ENCODE measurements at regions not wholly inside any gene's neighbourhood (a gene's known extent, or its start where the extent isn't known, plus 50 kb on each side); places are given as distances from the start of the nearest gene placed in this dataset.
A peak's percentile ranks its signal among the peaks of the same experiment; 100 is the strongest.
"Not testable (repeated sequence)": the region's sequence is repeated elsewhere in the genome, so short reads cannot be mapped to it uniquely, and the experiment has no call there.

DNA sequence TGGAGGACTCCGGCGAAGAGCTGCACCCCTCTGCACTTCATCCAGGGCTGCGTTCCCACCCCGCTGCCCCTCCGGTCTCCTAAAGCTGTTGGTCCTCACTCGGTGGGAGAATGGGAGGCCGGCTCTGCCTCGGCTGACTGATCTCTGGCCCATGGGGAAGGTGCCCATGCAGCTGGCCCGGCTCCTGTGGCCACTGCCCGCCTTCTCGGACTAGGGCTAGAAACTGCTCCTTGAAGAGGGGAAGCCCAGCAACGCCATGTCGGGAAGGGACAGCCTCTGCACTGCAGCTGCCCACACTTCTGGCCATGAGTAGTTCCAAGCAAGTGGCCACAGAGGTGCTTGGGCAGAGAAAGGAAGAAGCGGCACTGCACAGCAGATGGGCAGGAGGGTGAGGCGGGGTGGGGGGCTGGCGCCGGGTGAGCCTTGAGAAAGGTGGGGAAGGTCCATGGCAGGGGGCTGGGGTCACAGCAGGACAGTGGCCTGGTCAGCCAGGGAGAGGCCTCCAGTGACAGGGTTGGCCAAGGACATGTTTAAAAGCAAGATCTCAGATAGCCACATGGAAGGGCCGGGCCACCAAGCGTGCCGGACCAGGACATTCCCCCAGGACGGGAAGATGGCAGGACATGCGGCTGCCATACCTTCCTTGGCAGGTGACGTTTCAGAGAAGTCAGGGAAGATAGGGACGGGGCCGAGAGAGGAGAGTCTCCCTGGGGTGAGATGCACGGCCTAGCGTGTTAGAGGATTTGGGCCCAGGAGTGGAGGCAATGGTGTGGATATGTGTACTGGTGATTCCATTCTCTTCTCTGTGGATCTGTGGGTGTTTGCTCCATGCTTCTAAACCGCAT is 158.8 kb upstream of the HDAC4 start:
- no peak for DNase-seq (ENCODE audit: low read depth in 2 of 2)

DNA sequence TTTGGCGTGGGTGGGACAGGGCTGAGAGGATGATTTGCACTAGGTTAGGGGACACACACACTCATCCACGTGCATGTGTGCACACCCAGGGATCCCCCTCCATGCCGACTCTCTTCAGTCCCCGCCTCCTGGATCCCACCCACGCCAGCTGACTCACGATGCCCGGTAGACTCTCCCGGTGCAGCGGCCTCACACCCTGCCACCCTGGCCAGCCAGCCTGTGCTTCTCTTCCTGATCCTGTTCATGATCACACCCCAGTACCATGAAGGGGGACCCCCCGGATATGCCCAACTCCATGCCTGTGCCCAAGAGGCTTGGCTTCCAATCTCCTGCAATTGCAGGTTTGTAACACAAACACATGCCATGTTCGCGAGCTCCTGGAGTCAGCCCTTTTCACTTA is 157.8 kb upstream of the HDAC4 start:
- DNase-seq (ENCODE audit: low read depth in 2 of 2): no peak

DNA sequence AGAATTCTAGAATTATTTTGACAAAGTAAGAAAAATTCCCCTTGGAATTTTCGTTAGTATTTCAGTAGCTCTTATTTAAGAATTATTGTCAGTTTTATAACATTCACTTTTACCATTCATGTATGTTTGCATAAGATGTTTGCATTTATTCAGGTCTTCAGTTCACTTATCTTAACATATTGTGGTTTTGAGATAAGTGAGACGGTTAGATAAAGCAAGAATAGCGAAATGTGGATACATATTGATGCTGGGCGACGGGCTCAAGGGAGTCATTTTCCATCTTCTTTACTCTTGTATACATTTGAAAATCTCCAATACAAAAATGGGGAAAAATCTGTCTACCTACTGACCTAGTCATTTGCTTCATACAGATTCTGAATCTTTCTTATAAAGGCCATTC is 156.7 kb upstream of the HDAC4 start:
- DNase-seq (ENCODE audit: low read depth in 2 of 2): no peak

DNA sequence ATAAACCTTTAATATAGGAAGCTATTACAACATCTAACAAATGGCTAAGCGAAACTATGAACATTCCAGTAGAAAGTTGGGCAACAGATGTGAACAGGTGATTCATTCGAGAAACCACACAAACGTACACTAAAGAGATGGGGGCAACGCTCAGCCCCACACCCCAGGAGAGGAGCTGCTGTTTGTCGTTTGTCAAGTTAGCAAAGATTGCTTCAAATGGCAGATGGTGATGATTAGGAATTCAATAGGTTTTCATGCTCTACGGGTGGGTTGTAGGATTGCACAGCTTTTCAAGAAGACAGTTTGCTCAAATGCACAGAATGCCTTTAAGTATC is 154.7 kb upstream of the HDAC4 start:
- DNase-seq (ENCODE audit: low read depth in 2 of 2): no peak

DNA sequence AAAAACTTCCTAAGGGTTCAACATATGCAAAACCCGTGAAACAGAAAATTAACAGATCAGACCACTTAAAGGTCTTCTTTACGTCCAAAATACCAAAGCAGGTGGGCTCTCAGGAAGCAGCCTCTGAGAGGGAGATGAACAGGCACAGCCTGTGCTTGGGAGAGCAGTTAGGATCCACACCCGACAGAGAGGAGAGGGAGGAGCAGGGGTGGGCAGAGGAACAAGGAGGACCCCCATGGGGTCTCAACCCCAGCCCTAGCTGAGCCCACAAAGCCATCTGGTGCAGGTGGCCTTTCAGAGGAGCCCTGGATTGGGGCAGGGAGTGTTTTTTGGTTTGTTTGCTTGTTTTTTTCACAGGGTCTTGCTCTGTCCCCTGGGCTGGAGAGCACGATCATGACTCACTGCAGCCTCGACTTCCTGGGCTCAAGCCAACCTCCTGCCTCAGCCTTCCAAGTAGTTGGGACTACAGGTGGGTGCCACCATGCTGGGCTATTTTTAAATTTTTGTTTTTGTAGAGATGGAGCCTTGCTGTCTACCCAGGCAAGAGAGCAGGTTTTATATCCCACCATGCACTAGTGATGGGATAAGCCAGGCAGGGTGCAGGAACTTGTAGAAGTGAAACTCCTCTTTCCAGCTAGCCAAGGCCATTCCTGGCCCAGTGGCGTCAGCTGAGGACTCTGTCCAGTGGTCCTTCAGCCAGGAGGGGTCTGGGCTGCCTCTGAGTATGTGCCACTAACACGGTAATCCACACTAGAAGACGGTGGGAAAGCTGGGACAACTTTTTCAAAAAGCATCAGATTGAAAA is 154.1 kb upstream of the HDAC4 start:
- DNase-seq (ENCODE audit: low read depth in 2 of 2): no peak

DNA sequence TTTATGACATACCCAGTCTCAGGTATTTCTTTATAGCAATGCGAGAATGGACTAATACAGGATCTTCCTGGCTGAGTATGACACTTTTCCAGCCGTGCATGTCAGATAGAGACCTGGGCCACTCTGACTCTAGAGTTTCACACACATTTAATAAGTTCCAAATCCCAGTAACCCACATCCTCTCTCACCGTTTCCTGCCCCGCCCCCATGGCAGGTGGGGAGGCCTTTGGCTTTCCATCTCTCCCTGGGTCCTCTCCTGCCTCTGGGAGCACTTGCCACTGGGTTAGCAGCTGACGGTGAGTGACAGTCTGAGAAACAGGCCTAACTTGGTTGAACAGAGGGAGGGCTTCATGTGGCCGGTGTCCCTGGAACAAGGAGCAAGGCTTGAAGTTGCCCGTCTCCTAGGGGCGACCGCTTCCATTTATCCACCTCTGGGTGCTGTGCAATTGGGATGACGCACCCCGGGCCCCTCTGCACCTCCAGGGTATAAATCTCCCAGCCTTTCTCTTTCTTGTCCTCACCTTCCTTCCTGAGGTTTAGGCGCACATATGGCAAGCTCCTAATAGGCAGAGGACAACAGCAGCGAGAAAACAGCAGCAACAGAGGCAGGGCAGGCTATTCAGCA is 152.7 kb upstream of the HDAC4 start:
- no peak for DNase-seq (ENCODE audit: low read depth in 2 of 2)

DNA sequence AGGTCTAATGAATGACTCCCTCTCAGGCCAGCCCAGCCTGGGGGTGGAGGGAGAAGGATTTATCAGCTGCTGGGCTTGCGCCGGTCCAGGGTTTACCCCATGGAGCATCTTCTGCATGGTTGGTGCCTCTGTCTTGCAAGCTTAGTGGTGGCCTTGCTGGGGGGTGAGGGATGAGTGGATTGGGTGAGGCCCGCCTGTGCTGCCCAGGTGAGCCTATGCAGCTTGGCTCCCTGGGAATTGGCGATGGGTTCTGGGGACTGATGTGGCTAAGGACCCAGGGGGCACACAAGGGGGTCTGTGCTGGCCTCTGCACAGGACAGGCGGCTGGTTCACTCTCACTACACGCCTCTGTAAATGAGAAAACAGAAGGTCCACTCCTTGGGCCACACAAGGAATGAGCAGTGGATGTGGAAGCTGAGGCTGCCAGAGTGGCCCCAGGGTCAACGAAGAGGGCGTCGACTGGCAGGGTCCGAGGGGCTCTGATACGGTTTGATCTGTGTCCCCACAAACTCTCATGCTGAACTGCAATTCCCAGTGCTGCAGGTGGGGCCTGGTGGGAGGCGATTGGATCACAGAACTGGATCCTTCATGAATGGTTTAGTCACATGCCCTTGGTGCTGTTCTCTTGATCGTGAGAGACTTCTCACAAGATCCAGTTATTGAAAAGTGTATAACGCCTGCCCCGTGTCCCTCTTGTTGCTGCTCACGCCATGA is 151.6 kb upstream of the HDAC4 start:
- no peak for DNase-seq (ENCODE audit: low read depth in 2 of 2)

DNA sequence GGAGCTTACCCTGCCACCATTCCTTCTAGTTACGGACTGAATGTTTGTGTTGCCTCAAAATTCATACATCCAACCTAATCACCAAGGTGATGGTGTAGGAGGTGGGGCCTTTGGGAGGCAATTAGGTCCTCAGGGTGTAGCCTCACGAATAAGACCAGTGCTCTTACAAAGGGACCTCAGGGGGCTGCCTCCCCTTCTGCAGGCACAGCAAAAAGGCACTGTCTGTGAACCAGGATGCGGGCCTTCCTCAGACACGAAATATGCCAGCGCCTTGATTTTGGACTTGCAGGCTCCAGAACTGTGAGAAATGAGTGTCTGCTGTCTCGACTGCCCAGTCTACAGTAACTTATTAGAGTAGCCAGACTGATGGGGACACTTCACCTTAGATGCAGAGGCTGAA is 150.4 kb upstream of the HDAC4 start:
- no peak for DNase-seq (ENCODE audit: low read depth in 2 of 2)

DNA sequence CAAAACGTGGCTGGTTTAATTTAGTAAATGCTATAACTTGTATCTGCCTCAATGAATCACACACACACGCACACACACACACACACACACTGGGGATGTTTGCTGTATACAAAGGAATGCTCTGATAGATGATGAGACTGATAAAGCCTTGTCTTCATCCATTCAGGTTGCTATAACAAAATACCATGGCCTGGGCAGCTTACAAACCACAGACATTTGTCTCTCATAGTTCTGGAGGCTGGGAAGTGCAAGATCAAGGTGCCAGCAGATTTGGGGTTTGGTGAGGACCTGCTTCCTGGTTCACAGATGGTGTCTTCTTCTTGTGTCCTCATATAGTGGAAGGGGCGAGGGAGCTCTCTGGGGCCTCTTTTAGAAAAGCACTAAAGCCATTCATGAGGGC is 149.5 kb upstream of the HDAC4 start:
- no peak for DNase-seq (ENCODE audit: low read depth in 2 of 2)

DNA sequence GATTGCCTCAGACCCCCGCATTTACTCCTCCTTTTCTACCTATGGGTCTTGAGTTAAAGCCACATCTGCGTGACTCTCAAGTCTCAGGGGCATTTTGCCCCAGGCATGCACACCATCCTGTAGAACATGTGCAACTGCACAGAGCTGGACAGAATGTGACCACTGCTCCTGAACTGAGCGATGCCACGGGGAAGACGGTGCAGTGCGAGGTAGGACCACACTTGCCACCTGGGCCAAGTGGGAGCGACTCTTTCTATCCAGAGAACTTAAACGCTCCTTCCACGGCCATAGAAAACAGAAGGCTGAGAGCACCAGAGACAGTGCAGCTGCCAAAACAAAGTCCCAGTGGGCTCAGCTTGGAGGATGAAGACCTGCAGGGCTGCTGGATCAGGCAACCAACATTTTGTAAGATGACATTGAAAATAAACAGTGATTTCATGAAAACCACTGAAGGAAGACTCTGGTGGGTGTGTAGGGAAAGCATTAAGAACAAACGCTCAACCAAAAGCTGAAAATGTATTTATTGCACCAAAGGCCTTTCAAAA is 149.0 kb upstream of the HDAC4 start:
- DNase-seq (ENCODE audit: low read depth in 2 of 2): no peak

DNA sequence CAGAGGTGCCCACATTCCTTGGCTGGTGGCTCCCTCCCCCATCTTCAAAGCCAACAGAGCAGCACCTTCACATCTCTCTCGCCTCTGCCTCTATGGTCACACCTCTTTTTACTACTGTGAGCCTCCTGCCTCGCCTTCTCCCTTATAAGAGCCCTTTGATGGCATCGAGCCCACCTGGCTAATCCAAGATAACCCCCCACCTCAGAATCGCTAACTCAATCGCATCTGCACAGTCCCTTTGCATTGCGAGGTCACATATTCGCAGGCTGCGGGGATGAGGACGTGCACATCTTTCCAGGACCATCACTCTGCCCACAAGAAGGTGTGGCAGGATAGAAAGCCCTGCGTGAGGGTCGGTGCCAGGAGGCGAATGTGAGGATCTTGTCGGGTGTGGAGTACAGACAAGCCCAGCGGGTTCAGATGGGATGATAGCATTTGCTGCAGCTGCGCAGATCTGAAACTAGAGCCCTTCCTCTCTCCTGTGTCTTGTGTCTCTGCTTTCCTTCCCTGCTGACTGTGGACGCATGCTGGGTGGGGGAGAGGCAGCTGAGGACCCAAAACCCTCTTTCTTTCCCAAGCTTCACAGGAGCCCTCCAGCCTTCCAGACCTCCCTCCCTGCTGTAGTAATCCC is 148.3 kb upstream of the HDAC4 start:
- no peak for DNase-seq (ENCODE audit: low read depth in 2 of 2)

DNA sequence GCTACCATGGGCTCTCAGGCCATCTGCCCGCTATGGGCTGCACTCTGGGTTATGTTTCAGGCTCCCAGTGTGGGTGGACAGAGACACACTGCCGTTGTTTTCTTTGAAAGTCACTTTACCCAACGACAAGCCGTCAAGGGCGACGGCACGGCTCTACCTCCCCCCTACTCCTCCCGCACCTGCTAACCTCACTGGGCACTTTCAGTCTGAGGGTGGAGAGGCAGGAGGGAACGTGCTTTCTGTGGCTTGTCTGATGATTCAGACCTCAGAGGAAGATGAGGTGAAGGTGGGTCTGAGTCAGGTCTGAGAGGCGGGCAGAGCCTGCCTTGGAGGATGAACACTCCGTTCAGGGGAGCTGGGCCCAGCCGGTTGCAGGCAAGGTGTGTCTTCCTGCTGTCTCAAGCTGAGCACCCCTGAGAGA is 147.6 kb upstream of the HDAC4 start:
- DNase-seq (ENCODE audit: low read depth in 2 of 2): no peak

DNA sequence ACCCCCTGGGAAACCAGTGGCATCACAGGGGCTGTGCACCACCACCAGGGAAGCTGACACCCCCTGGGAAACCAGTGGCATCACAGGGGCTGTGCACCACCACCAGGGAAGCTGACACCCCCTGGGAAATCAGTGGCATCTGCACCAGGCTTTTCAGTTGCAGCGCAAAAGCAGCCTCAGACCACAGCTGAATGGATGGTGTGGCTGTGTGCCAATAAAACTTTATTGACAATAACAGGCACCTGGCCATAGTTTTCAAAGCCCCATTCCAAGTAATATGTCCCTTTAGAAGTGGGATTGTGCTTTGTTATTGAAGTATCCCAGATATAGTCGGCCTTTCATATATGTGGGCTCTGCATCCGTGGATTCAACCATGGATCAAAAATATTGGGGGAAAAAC is 146.3 kb upstream of the HDAC4 start:
- DNase-seq (ENCODE audit: low read depth in 2 of 2): not testable (repeated sequence)

DNA sequence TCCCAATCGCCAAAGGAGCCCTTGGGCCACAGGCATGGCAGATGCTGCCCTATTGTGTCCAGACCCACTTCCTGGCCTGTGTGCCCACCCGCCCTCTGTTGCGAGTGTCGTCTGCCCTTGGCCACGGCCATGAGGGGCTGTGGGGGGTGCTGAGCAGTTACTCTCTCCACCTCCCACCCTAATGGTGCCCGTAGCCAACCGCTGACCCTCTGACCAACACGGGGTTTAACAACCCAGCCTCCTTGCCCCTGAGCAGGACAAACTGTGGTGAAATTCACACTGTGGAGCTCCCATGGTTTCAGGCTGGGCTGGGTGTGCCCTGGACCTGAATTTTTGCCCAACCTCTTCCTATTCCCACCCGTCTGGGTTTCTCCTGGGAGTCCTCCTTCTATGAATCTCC is 145.7 kb upstream of the HDAC4 start:
- no peak for DNase-seq (ENCODE audit: low read depth in 2 of 2)

DNA sequence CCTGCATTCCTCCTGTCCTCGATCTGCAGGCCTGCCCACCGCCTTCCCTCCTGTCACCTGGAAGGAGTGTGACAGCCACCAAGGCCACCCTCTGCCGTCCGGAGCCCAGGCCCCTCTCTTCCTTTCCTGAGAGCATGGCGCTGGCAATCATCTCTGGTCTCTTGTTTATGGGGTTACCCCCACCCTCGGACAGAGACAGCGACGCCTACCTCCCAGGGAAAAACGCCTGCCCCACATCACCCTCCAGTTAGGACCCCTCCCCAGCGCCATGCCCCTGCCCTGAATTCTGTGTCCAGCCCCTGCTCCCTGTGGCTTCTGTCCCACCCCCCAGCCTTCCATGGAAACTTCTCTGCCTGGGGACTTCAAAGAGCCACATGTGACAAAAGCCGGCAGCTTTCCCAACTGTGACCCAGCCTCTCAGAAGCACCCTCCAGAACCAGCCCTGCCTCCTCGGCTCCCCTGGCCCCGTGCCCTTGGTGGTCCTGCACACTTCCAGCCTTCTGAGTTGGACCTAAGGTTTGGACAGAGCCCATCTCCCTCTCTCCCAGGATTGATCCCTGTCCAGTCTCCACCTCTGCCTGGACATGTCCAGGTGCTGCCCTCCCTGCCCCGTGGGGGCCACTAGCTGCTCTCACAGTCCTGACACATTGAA is 145.0 kb upstream of the HDAC4 start:
- DNase-seq (ENCODE audit: low read depth in 2 of 2): no peak

DNA sequence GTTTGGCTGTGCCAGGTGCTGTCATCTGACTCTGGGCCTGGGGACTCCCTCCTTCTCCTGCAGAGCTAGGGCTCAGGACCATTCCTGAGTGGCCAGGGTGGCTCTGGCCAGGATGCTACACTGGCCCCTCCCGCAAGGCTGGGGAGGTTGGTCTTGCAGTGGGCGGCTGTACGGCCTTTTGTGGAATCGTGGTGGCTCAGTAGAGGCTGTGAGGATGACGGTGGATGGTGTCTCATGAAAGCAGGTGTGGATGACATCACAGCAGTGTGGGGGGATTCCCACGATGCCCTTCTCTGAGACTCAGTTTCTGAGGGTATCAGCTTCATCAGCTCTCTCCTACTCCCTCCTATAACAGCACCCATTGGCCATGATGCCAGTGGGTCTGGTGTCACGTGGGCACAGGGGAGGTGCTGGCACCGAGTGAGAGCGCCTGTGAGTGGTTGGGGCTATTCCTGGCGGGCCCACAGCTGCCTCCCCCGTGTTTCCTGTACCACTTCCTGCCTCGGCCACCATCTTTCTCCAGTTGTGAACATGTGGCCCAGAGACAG is 144.2 kb upstream of the HDAC4 start:
- DNase-seq (ENCODE audit: low read depth in 2 of 2): no peak

DNA sequence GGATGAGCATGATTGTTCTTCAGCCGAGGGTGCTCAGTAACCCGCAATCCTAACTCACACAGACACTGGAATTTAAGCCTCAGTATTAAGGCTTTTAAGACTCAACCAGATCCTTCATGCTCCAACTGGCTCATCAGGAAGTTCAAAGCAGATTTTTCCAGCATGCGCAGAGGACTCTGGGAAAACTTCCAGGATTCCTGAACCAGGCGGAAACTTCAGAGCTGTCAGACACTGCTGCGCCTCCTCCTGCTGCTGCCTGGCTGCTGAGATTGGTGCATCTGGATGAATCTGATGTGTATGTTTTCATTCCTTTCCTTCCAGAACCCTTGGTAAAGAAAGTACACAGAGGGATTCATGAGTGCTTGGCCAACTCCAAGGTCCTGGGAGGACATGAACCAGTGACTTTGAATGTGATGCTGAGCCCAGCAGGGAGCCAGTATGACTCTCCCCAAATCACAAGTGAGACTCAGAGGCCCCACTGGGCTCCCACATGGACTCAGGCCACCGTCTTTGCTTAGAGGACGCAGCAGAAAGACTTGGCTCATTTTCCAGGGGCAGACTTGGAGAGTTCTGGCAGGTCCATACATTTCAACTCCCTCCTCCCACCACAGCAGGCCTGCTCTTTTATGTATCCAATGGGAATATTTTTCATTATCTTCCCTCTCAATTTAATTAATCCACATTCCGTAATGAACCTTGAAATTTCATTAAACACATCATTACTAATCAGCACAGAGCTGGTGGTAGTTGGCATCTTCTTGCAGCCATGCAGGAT is 143.5 kb upstream of the HDAC4 start:
- peak in 1 of 2 donors; percentile 18 for DNase-seq (ENCODE audit: low read depth in 2 of 2)

DNA sequence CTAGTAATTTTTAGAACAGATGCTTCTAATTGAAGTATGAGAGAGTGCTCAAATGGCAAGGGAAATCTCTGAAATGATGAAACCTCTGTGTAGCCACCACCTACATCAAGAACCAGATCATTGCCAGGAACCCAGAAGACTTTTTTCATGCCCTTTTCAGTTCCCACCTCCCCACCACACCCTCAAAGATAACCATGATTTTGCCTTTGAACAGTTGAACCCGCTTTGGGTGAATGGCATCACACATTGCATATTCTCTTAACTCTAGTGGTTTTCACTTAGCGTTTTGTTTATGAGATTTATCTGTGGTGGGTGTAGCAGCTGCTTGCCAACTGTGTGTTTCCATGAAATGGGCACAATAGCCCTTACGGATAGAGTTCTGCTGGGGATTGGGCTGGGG is 142.9 kb upstream of the HDAC4 start:
- no peak for DNase-seq (ENCODE audit: low read depth in 2 of 2)

DNA sequence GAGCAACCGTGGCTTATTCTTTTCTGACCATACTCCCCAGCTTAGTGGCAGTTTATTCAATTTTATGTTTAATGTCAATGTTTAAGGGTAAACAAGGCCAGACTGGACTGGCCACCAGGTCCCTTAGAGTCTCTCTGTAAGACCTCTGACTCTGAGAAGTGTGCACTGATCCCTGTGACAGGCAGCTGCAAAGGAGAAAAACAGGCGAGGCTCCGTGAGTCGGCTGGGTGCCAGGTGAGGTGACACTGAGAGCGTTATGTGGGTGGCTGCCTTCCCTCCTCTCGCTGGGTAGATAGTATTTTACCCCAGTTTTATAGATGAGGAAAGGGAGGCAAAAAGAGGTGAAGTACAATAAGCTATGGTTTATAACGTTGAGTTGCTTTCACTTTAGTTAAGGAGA is 139.4 kb upstream of the HDAC4 start:
- no peak for DNase-seq (ENCODE audit: low read depth in 2 of 2)

DNA sequence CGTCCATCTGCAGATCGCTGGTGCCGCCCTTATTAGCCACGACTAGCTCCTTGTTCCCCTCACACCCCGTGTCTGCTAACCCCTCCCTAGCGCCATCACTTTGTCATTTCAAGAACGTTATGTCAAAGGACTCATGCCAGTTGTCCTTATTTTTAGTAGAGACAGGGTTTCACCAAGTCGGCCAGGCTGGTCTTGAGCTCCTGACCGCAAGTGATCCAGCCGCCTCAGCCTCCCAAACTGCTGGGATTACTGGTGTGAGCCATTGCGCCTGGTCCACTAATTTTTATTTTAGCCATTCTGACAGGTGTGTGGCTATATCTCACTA is 138.9 kb upstream of the HDAC4 start:
- no peak for DNase-seq (ENCODE audit: low read depth in 2 of 2)
